ENCODE measurements at regions not wholly inside any gene's neighbourhood (a gene's known extent, or its start where the extent isn't known, plus 50 kb on each side); places are given as distances from the start of the nearest gene placed in this dataset.
A peak's percentile ranks its signal among the peaks of the same experiment; 100 is the strongest.

DNA sequence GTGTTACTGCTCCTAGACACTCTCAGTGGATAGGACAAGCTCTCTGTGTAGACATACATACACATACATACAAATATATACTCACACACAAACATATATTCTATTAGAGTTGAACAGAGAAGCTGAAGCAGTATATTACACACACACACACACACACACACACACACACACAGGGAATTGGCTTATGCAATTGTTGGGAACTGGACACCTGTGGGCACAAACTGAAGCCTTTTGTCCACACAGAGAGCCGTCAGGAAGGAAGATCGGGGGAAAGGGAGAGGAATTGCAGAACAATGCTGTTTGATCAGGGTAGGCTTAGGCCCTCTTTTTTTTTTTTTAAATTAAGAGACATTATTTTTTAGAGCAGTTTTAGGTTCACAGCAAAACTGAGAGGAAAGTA, 180.7 kb upstream of the DDHD1 start:
- DNase-seq (ENCODE audit: low read depth): no peak
- H3K4me3 ChIP-seq (ENCODE audit: low read length): no peak overlapping the region
- TF ChIP-seq, protein P1, sequence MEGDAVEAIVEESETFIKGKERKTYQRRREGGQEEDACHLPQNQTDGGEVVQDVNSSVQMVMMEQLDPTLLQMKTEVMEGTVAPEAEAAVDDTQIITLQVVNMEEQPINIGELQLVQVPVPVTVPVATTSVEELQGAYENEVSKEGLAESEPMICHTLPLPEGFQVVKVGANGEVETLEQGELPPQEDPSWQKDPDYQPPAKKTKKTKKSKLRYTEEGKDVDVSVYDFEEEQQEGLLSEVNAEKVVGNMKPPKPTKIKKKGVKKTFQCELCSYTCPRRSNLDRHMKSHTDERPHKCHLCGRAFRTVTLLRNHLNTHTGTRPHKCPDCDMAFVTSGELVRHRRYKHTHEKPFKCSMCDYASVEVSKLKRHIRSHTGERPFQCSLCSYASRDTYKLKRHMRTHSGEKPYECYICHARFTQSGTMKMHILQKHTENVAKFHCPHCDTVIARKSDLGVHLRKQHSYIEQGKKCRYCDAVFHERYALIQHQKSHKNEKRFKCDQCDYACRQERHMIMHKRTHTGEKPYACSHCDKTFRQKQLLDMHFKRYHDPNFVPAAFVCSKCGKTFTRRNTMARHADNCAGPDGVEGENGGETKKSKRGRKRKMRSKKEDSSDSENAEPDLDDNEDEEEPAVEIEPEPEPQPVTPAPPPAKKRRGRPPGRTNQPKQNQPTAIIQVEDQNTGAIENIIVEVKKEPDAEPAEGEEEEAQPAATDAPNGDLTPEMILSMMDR (conservative IDR thresholded peaks at IDR 0.05; ENCODE audit: low read depth, low read length): no peak

DNA sequence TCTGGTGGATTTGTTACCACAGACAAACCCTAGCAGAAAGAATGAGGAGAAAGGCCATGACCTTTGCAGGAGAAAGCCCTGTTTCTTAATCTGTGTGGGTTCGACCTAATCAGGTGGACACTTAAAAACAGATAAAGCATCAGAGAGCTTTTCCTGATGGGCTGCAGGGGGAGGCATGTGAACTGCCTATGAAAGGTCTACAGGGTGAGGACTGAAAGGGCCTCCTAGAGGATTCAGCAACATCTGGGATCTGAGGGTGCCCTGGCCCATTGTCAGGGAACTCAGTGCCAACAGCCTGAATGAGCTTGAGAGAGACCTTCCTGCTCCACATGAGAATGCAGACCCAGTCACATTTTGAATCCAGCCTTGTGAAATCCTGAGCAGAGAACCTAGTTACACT, 178.8 kb upstream of the DDHD1 start:
- TF ChIP-seq, protein P1 (conservative IDR thresholded peaks at IDR 0.05; ENCODE audit: low read depth, low read length): no peak
- H3K4me3 ChIP-seq (ENCODE audit: low read length): no peak overlapping the region
- no peak for DNase-seq (ENCODE audit: low read depth)

DNA sequence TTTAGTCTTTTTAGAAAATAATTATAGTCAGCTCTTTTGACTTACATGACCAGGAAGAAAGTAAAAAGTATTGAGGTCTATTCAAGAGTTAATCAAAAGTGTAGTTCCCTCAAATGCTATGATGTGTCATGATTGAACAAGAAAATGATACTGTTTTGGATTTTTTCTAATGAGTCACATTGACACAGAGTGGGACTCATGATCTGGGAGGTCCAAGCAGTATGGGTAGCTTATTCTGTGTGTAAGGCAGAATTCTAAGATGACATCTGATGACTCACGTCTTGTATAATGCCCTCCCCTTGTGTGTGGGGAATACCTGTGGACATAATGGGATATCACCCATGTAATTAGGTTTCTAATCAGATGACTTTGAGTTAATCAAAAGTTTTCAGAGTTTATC, 178.1 kb upstream of the DDHD1 start:
- DNase-seq (ENCODE audit: low read depth): no peak
- TF ChIP-seq, protein P1 (conservative IDR thresholded peaks at IDR 0.05; ENCODE audit: low read depth, low read length): no peak
- no peak overlapping the region for H3K4me3 ChIP-seq (ENCODE audit: low read length)

DNA sequence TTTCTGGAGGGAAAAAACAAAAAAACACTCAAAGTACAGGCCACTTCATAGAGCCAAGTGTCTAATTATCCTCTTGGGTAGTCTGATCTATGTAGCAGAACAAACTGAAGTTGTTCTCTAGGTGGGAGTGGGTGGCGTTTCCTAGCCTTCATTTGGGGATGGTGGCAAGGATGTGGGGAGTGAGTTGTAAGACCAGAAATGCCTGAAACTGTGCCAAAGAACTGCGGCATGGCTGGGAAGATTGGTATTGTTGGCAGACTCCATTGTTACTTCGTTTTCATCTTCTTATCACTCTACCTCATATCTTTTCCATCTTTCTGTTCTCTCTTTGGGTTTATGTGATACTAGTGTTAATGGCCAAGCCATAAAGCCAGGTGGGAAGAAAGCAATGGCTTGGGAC, 177.3 kb upstream of the DDHD1 start:
- TF ChIP-seq, protein P1 (conservative IDR thresholded peaks at IDR 0.05; ENCODE audit: low read depth, low read length): no peak
- no peak overlapping the region for H3K4me3 ChIP-seq (ENCODE audit: low read length)
- no peak for DNase-seq (ENCODE audit: low read depth)

DNA sequence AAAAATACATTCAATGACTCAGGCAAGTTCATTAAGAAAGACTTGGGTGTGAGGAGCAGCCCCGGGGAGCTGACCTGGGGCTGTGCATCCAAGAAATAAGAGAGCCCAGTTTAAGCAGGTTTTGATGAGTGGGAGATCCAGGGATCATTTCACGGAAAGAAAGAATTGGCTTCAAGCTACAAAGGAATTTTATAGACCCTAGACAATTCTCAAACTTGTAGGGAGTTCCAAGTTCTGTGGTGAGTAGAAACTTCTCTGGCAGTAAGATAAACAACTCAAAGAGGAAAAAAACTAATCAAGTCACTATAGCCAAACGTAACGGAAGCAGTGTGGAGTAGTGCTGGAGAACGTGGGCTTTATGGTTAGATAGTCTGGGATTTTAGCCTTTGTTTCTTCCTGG, 175.7 kb upstream of the DDHD1 start:
- no peak for DNase-seq (ENCODE audit: low read depth)
- TF ChIP-seq, protein P1 (conservative IDR thresholded peaks at IDR 0.05; ENCODE audit: low read depth, low read length): no peak
- no peak overlapping the region for H3K4me3 ChIP-seq (ENCODE audit: low read length)

DNA sequence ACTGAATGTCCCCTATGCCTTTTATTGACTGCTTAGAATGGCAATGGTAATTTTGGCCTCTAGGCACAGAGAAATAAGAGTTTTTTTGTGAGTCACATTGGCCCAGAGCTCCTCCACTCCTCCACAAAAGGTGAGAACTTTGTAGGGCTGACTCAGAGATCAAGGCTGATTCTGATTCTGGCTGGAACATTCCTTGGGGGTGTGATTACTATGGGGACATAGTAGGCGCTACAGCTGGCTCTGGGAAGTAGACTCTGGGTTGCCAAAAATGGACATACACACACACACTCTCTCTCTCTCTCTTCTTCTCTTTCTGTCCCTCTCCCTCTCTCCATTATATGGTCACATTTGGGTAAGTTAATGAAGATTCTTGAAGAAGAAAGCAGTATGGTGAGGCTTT, 174.6 kb upstream of the DDHD1 start:
- H3K4me3 ChIP-seq (ENCODE audit: low read length): no peak overlapping the region
- no peak for DNase-seq (ENCODE audit: low read depth)
- TF ChIP-seq, protein P1 (conservative IDR thresholded peaks at IDR 0.05; ENCODE audit: low read depth, low read length): no peak

DNA sequence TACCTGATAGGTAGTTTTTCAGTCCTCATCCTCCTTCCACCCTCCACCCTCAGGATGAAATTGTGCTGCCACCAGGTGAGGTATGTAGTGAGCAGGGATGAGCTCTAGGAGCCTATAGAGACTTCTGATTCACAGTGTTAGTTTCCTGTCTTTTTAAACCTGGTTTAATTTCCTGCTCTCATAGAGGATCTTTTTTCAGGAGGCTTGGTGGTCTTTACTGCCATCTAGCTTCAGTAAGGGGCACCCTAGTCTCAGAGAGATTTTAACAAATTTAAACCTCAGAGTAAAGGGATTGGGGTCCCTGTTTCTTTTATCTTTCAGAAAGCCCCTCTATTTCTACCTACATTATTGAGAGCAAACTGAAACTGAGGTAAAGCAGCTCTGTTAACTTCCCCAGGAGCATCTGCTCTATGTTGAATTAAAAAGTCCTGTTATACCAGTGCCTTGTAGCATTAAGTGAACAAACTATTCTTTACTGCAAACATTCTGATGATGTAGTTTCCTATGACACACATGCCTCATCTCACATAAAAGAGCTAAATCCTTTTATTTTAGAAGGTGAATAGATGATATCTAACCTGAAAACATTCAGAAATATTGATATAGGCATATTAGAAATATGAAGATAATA, 172.2 kb upstream of the DDHD1 start:
- H3K4me3 ChIP-seq (ENCODE audit: low read length): no peak overlapping the region
- DNase-seq (ENCODE audit: low read depth): no peak
- TF ChIP-seq, protein P1 (conservative IDR thresholded peaks at IDR 0.05; ENCODE audit: low read depth, low read length): peak; percentile 52
